Suppressor macrophage treated with lipopolysaccharide for 1 hour (primary cell): ENCODE measurements at regions not wholly inside any gene's neighbourhood (a gene's known extent, or its start where the extent isn't known, plus 50 kb on each side); places are given as distances from the start of the nearest gene placed in this dataset.
"Not testable (repeated sequence)": the region's sequence is repeated elsewhere in the genome, so short reads cannot be mapped to it uniquely, and the experiment has no call there.

Experiments
- DNase-seq, 3 donors: peaks; one replicate each; pipeline ENCODE4 v3.0.0-alpha.2; 2020 to 2022

- not testable (repeated sequence) for DNase-seq
These were observed 316.5 kb upstream of the FZD8 start for GRCh38 chr10:35958609-35959008.

GRCh38 chr10:35950701-35951100 lies 308.6 kb upstream of the FZD8 start:
- DNase-seq: no peak

GRCh38 chr10:35950226-35950625 lies 308.1 kb upstream of the FZD8 start:
- no peak for DNase-seq

GRCh38 chr10:35949811-35950211 lies 307.7 kb upstream of the FZD8 start:
- no peak for DNase-seq

- DNase-seq: no peak
These were observed 304.5 kb upstream of the FZD8 start for GRCh38 chr10:35946556-35946955.

GRCh38 chr10:35942057-35942456 lies 300.0 kb upstream of the FZD8 start:
- no peak for DNase-seq

- no peak for DNase-seq
These were observed 298.3 kb upstream of the FZD8 start for GRCh38 chr10:35940141-35941041.

GRCh38 chr10:35938160-35938559 lies 296.1 kb upstream of the FZD8 start:
- DNase-seq: no peak

GRCh38 chr10:35937546-35937945 lies 295.4 kb upstream of the FZD8 start:
- DNase-seq: no peak

- DNase-seq: no peak
These were observed 292.5 kb upstream of the FZD8 start for GRCh38 chr10:35934642-35934995.

GRCh38 chr10:35933940-35934641 lies 292.0 kb upstream of the FZD8 start:
- DNase-seq: no peak

- no peak for DNase-seq
These were observed 291.4 kb upstream of the FZD8 start for GRCh38 chr10:35933491-35933890.

- DNase-seq: not testable (repeated sequence)
These were observed 287.9 kb upstream of the FZD8 start for GRCh38 chr10:35929962-35930361.

GRCh38 chr10:35928748-35929147 lies 286.7 kb upstream of the FZD8 start:
- DNase-seq: no peak

GRCh38 chr10:35927990-35928488 lies 285.9 kb upstream of the FZD8 start:
- no peak for DNase-seq

- no peak for DNase-seq
These were observed 285.2 kb upstream of the FZD8 start for GRCh38 chr10:35927341-35927740.

- DNase-seq: no peak
These were observed 284.8 kb upstream of the FZD8 start for GRCh38 chr10:35926846-35927245.

GRCh38 chr10:35925493-35925892 lies 283.4 kb upstream of the FZD8 start:
- DNase-seq: no peak

- DNase-seq: no peak
These were observed 282.7 kb upstream of the FZD8 start for GRCh38 chr10:35924759-35925158.

GRCh38 chr10:35922876-35923600 lies 280.9 kb upstream of the FZD8 start:
- no peak for DNase-seq

GRCh38 chr10:35921866-35922350 lies 279.8 kb upstream of the FZD8 start:
- DNase-seq: no peak

GRCh38 chr10:35916791-35917190 lies 274.7 kb upstream of the FZD8 start:
- DNase-seq: peak in 1 of 3 donors; percentile 1

- DNase-seq: no peak
These were observed 271.5 kb upstream of the FZD8 start for GRCh38 chr10:35913628-35914027.
